HEK293 (cell line): ENCODE measurements at regions not wholly inside any gene's neighbourhood (a gene's known extent, or its start where the extent isn't known, plus 50 kb on each side); places are given as distances from the start of the nearest gene placed in this dataset.

Source experiments
- CTCF ChIA-PET: fragments of 350-600 bp; formaldehyde crosslinking; extraction: SDS; loops from one replicate; lab custom pipeline; 2021; ENCODE audit warnings: antibody characterized with exemption; lab: Yijun Ruan, JAX
- POLR2A ChIA-PET: fragments of 300-600 bp; formaldehyde crosslinking; extraction: SDS; loops from one replicate; lab custom pipeline; 2020; ENCODE audit warnings: antibody characterized with exemption, inconsistent platforms; lab: Yijun Ruan, JAX
- H3K27ac ChIP-seq: fragments of 200-500 bp; sonication (Bioruptor generic); 2 replicates; pipeline ENCODE4 v1.5.1; 2014; ENCODE audit warnings: low read depth, low read length, control low read depth, inconsistent platforms; ENCODE audit errors: extremely low read depth
- H3K36me3 ChIP-seq, 2 experiments: fragments of 200-500 bp in 1 of 2; sonication (Bioruptor generic) in 1 of 2; 1 replicate in 1 of 2; 2 replicates in 1 of 2; pipeline ENCODE4 v1.5.1; 2014 to 2017; ENCODE audit warnings: inconsistent platforms in 2 of 2, low read length in 2 of 2; ENCODE audit not compliant: control insufficient read depth in 2 of 2, insufficient read depth in 1 of 2
- H3K4me1 ChIP-seq: fragments of 200-500 bp; sonication (Bioruptor generic); 2 replicates; pipeline ENCODE4 v1.5.1; 2014; ENCODE audit warnings: mild to moderate bottlenecking, low read length, inconsistent platforms; ENCODE audit not compliant: control insufficient read depth, insufficient read depth
- H3K4me3 ChIP-seq: 2 replicates; pipeline ENCODE4 v1.5.1; 2011; ENCODE audit warnings: low read depth, mild to moderate bottlenecking, control low read depth, low read length, moderate library complexity
- H3K9me3 ChIP-seq: fragments of 200-500 bp; sonication (Bioruptor generic); 2 replicates; pipeline ENCODE4 v1.5.1; 2014; ENCODE audit warnings: low read depth, low read length, inconsistent platforms; ENCODE audit not compliant: control insufficient read depth, insufficient read depth
- BCL6B ChIP-seq: fragments of 450-650 bp; formaldehyde crosslinking; IDR thresholded peaks from 2 replicates; pipeline ENCODE4 v1.5.1; 2017; ENCODE audit warnings: missing biosample characterization, missing genetic modification characterization
- INSM2 ChIP-seq: fragments of 450-650 bp; formaldehyde crosslinking; IDR thresholded peaks from 2 replicates; pipeline ENCODE4 v1.5.1; 2016; ENCODE audit warnings: missing biosample characterization, missing genetic modification characterization
- PRDM2 ChIP-seq: fragments of 450-650 bp; formaldehyde crosslinking; IDR thresholded peaks from 2 replicates; pipeline ENCODE4 v1.5.1; 2016; ENCODE audit warnings: missing biosample characterization, missing genetic modification characterization, borderline replicate concordance
- ZEB2 ChIP-seq: fragments of 450-650 bp; formaldehyde crosslinking; IDR thresholded peaks from 2 replicates; pipeline ENCODE4 v1.5.1; 2016; ENCODE audit warnings: missing biosample characterization, missing genetic modification characterization
- ZNF223 ChIP-seq: fragments of 450-650 bp; formaldehyde crosslinking; IDR thresholded peaks from 2 replicates; pipeline ENCODE4 v1.5.1; 2016; ENCODE audit warnings: missing biosample characterization, missing genetic modification characterization
- ZNF239 ChIP-seq: fragments of 450-650 bp; formaldehyde crosslinking; IDR thresholded peaks from 2 replicates; pipeline ENCODE4 v1.5.1; 2016; ENCODE audit warnings: missing biosample characterization, missing genetic modification characterization
- ZNF366 ChIP-seq: fragments of 450-650 bp; formaldehyde crosslinking; conservative IDR thresholded peaks from 2 replicates; pipeline ENCODE4 v1.5.1; 2016; ENCODE audit warnings: missing biosample characterization, missing genetic modification characterization
- ZNF426 ChIP-seq: fragments of 450-650 bp; formaldehyde crosslinking; IDR thresholded peaks from 2 replicates; pipeline ENCODE4 v1.5.1; 2017; ENCODE audit warnings: missing biosample characterization, missing genetic modification characterization, mild to moderate bottlenecking, inconsistent platforms, moderate library complexity
- ZNF501 ChIP-seq: fragments of 450-650 bp; formaldehyde crosslinking; IDR thresholded peaks from 2 replicates; pipeline ENCODE4 v1.5.1; 2016; ENCODE audit warnings: missing biosample characterization, missing genetic modification characterization
- ZNF510 ChIP-seq: fragments of 450-650 bp; formaldehyde crosslinking; IDR thresholded peaks from 2 replicates; pipeline ENCODE4 v1.5.1; 2018; ENCODE audit warnings: mild to moderate bottlenecking, missing genetic modification characterization, missing biosample characterization; ENCODE audit not compliant: insufficient replicate concordance
- ZNF513 ChIP-seq: fragments of 450-650 bp; IDR thresholded peaks from 2 replicates; pipeline ENCODE4 v1.5.1; 2018; ENCODE audit warnings: missing biosample characterization, missing genetic modification characterization
- ZNF561 ChIP-seq: fragments of 450-650 bp; IDR thresholded peaks from 2 replicates; pipeline ENCODE4 v1.5.1; 2018; ENCODE audit warnings: missing biosample characterization, missing genetic modification characterization, borderline replicate concordance
- ZNF585B ChIP-seq: fragments of 450-650 bp; formaldehyde crosslinking; IDR thresholded peaks from 2 replicates; pipeline ENCODE4 v1.5.1; 2016; ENCODE audit warnings: missing biosample characterization, missing genetic modification characterization
- ZNF747 ChIP-seq: fragments of 450-650 bp; formaldehyde crosslinking; IDR thresholded peaks from 2 replicates; pipeline ENCODE4 v1.5.1; 2016; ENCODE audit warnings: missing biosample characterization, missing genetic modification characterization
- ZSCAN23 ChIP-seq: fragments of 450-650 bp; formaldehyde crosslinking; IDR thresholded peaks from 2 replicates; pipeline ENCODE4 v1.5.1; 2016; ENCODE audit warnings: missing biosample characterization, missing genetic modification characterization

GRCh38 chr2:173773076-173773475, 192.1 kb downstream of the SP3 start (continued):
- no peak for TF ChIP-seq PRDM2 (tag by site-specific recombination)
- TF ChIP-seq ZNF747 (tag by site-specific recombination) = no peak
- no peak for TF ChIP-seq ZNF561 (tag by site-specific recombination)
- TF ChIP-seq ZNF426 (tag by site-specific recombination) = no peak
- TF ChIP-seq ZEB2 (tag by site-specific recombination) = no peak
- no peak for TF ChIP-seq ZNF366
- no peak for TF ChIP-seq INSM2 (tag by site-specific recombination)
- no peak for TF ChIP-seq ZNF223 (tag by site-specific recombination)
- no peak for TF ChIP-seq ZNF513 (tag by site-specific recombination)

- H3K27ac ChIP-seq = no peak overlapping the region
- H3K36me3 ChIP-seq = no peaks in the 10 kb centered on the region
- no peaks in the 10 kb centered on the region for H3K4me1 ChIP-seq
- CTCF ChIA-PET = no interaction called here
- H3K4me3 ChIP-seq = no peak overlapping the region
- no peaks in the 10 kb centered on the region for H3K9me3 ChIP-seq
- POLR2A ChIA-PET = no interaction called here
- TF ChIP-seq ZSCAN23 (tag by site-specific recombination) (no peak), ZNF510 (no peak), ZNF585B (no peak)
- TF ChIP-seq, all 188 proteins: peak for 0
Observed at GRCh38 chr2:173775440-173775839, 189.7 kb downstream of the SP3 start.

GRCh38 chr2:173782681-173783080, 182.5 kb downstream of the SP3 start:
- H3K4me1 ChIP-seq = no peaks in the 10 kb centered on the region
- TF ChIP-seq ZNF501 (tag by site-specific recombination) = no peak
- TF ChIP-seq ZNF239 (tag by site-specific recombination) = 0 out of 2 replicates have a peak, but pooled peaks have one; percentile 69
- TF ChIP-seq BCL6B (tag by site-specific recombination) = no peak
- TF ChIP-seq, all 188 proteins: peak for 1
- Histone ChIP-seq H3K27ac (no peak overlapping the region), H3K4me3 (no peak overlapping the region), H3K36me3 (no peaks in the 10 kb centered on the region), H3K9me3 (no peaks in the 10 kb centered on the region)
- ChIA-PET CTCF (no interaction called here), POLR2A (no interaction called here)
